Smooth muscle cell (in vitro differentiated cells): ENCODE measurements at regions not wholly inside any gene's neighbourhood (a gene's known extent, or its start where the extent isn't known, plus 50 kb on each side); places are given as distances from the start of the nearest gene placed in this dataset.
A peak's percentile ranks its signal among the peaks of the same experiment; 100 is the strongest.

ENCODE experiments used
- DNase-seq: peaks from one replicate; lab custom pipeline; 2025; ENCODE audit not compliant: unreplicated experiment; lab: John Stamatoyannopoulos, UW
- H2AFZ ChIP-seq: fragments of 200-600 bp; sonication (generic); 2 replicates; pipeline ENCODE4 v1.6.0; 2016; ENCODE audit warnings: antibody characterized with exemption, low read depth, mild to moderate bottlenecking
- H3F3A ChIP-seq: fragments of 200-600 bp; sonication (generic); 2 replicates; pipeline ENCODE4 v1.6.0; 2017; ENCODE audit warnings: antibody characterized with exemption, low read depth
- H3K27ac ChIP-seq: fragments of 200-600 bp; sonication (generic); 2 replicates; pipeline ENCODE4 v1.5.1; 2016; ENCODE audit warnings: low read depth, mild to moderate bottlenecking
- H3K27me3 ChIP-seq: fragments of 200-600 bp; sonication (generic); 2 replicates; pipeline ENCODE4 v1.6.1; 2016; ENCODE audit warnings: low read depth, mild to moderate bottlenecking
- H3K36me3 ChIP-seq: fragments of 200-600 bp; sonication (generic); 2 replicates; pipeline ENCODE4 v1.5.1; 2016; ENCODE audit warnings: low read depth
- H3K4me1 ChIP-seq: fragments of 200-600 bp; sonication (generic); 2 replicates; pipeline ENCODE4 v1.5.1; 2016; ENCODE audit warnings: low read depth
- H3K4me2 ChIP-seq: fragments of 200-600 bp; sonication (generic); 2 replicates; pipeline ENCODE4 v1.6.0; 2016; ENCODE audit warnings: mild to moderate bottlenecking
- H3K4me3 ChIP-seq: fragments of 200-600 bp; sonication (generic); 2 replicates; pipeline ENCODE4 v1.5.1; 2016; ENCODE audit warnings: mild to moderate bottlenecking
- H3K79me2 ChIP-seq: fragments of 200-600 bp; sonication (generic); 2 replicates; pipeline ENCODE4 v1.6.0; 2016; ENCODE audit warnings: low read depth, mild to moderate bottlenecking
- H3K9ac ChIP-seq: fragments of 200-600 bp; sonication (generic); 2 replicates; pipeline ENCODE4 v1.6.0; 2016; ENCODE audit warnings: low read depth
- H3K9me3 ChIP-seq: fragments of 200-600 bp; sonication (generic); replicated peaks from 2 replicates; pipeline ENCODE4 v1.5.1; 2016; ENCODE audit warnings: low read depth
- H4K20me1 ChIP-seq: fragments of 200-600 bp; sonication (generic); 2 replicates; pipeline ENCODE4 v1.6.0; 2016; ENCODE audit warnings: low read depth
- CTCF ChIP-seq: fragments of 200-600 bp; sonication (generic); IDR thresholded peaks from 2 replicates; pipeline ENCODE4 v1.5.1; 2017; ENCODE audit warnings: borderline replicate concordance, mild to moderate bottlenecking, antibody characterized with exemption; ENCODE audit not compliant: insufficient read depth, poor library complexity, severe bottlenecking
- WGBS: methylation state at CpG from one replicate; pipeline ENCODE4 v1.1.7; 2016; ENCODE audit warnings: low lambda C conversion rate; 5-methylcytosine and 5-hydroxymethylcytosine counted together

GRCh38 chr6:26311012-26311384, 54.0 kb upstream of the BTN3A2 start:
- H2AFZ ChIP-seq = no peak overlapping the region
- H3K9ac ChIP-seq = no peak overlapping the region
- no peak for TF ChIP-seq CTCF
- no peaks in the 10 kb centered on the region for H4K20me1 ChIP-seq
- peak overlapping the region; percentile 77 for H3K4me3 ChIP-seq
- no peaks in the 10 kb centered on the region for H3K9me3 ChIP-seq
- 3% methylated on average over 11 of the region's 11 CpGs for WGBS
- no peak overlapping the region for H3K27ac ChIP-seq
- peak overlapping the region; percentile 90 for H3K4me2 ChIP-seq
- no peak for DNase-seq
- no peaks in the 10 kb centered on the region for H3K36me3 ChIP-seq
- no peaks in the 10 kb centered on the region for H3K79me2 ChIP-seq
- no peaks in the 10 kb centered on the region for H3K27me3 ChIP-seq
- no peaks in the 10 kb centered on the region for H3K4me1 ChIP-seq
- peaks cover 12% of the 10 kb centered on the region for H3F3A ChIP-seq

- Histone ChIP-seq H3K9me3 (no peaks in the 10 kb centered on the region), H3K4me2 (peak overlapping the region; percentile 90), H3K27ac (peak overlapping the region; percentile 37), H2AFZ (peak overlapping the region; percentile 9), H3K4me1 (no peaks in the 10 kb centered on the region), H3F3A (peaks cover 12% of the 10 kb centered on the region), H3K27me3 (no peaks in the 10 kb centered on the region), H3K9ac (no peak overlapping the region), H3K4me3 (peak overlapping the region; percentile 77), H3K36me3 (no peaks in the 10 kb centered on the region), H4K20me1 (no peaks in the 10 kb centered on the region), H3K79me2 (no peaks in the 10 kb centered on the region)
- TF ChIP-seq CTCF = no peak
- DNase-seq = no peak
- WGBS = 3% methylated on average over 18 of the region's 18 CpGs
These were observed 53.5 kb upstream of the BTN3A2 start for GRCh38 chr6:26311385-26312095.

GRCh38 chr6:26312096-26312463, 52.9 kb upstream of the BTN3A2 start:
- peak overlapping the region; percentile 37 for H3K27ac ChIP-seq
- H3K9ac ChIP-seq = no peak overlapping the region
- H2AFZ ChIP-seq = peak overlapping the region; percentile 9
- H3K9me3 ChIP-seq = no peaks in the 10 kb centered on the region
- 7% methylated on average over 6 of the region's 6 CpGs for WGBS
- no peaks in the 10 kb centered on the region for H3K79me2 ChIP-seq
- H3K4me2 ChIP-seq = peak overlapping the region; percentile 90
- no peak for DNase-seq
- no peaks in the 10 kb centered on the region for H4K20me1 ChIP-seq
- H3K4me3 ChIP-seq = peak overlapping the region; percentile 77
- TF ChIP-seq CTCF = no peak
- H3F3A ChIP-seq = peaks cover 12% of the 10 kb centered on the region
- H3K27me3 ChIP-seq = no peaks in the 10 kb centered on the region
- H3K4me1 ChIP-seq = no peaks in the 10 kb centered on the region
- no peaks in the 10 kb centered on the region for H3K36me3 ChIP-seq
